Keratinocyte (primary cell): ENCODE measurements at regions not wholly inside any gene's neighbourhood (a gene's known extent, or its start where the extent isn't known, plus 50 kb on each side); places are given as distances from the start of the nearest gene placed in this dataset.
A peak's percentile ranks its signal among the peaks of the same experiment; 100 is the strongest.
"Not testable (repeated sequence)": the region's sequence is repeated elsewhere in the genome, so short reads cannot be mapped to it uniquely, and the experiment has no call there.

Experiments used
- DNase-seq: peaks from one replicate; pipeline ENCODE4 v3.0.0-alpha.2; 2011; ENCODE audit warnings: low read depth, missing footprints, low spot score
- FAIRE-seq: peaks from 2 replicates; lab custom pipeline; 2011; peaks lifted over from hg19 to GRCh38; lab: Jason Lieb, UNC
- H2AFZ ChIP-seq: 2 replicates; pipeline ENCODE4 v1.6.0; 2012; ENCODE audit warnings: low read length, control low read depth, inconsistent platforms; ENCODE audit not compliant: control insufficient read depth
- H3K27ac ChIP-seq: 2 replicates; pipeline ENCODE4 v1.5.1; 2011; ENCODE audit warnings: low read length; ENCODE audit not compliant: control insufficient read depth, insufficient read depth
- H3K27me3 ChIP-seq: 3 replicates; pipeline ENCODE4 v1.6.0; 2011; ENCODE audit warnings: low read length; ENCODE audit not compliant: control insufficient read depth, insufficient read depth; ENCODE audit errors: extremely low read depth
- H3K36me3 ChIP-seq, 2 experiments: 2 replicates in 1 of 2; 3 replicates in 1 of 2; pipeline ENCODE4 v1.5.1; 2011; ENCODE audit warnings: low read length in 2 of 2, mild to moderate bottlenecking in 1 of 2; ENCODE audit not compliant: control insufficient read depth in 2 of 2, insufficient read depth in 2 of 2; ENCODE audit errors: extremely low read depth in 1 of 2
- H3K4me1 ChIP-seq: 3 replicates; pipeline ENCODE4 v1.5.1; 2011; ENCODE audit warnings: low read length; ENCODE audit not compliant: control insufficient read depth, insufficient read depth; ENCODE audit errors: extremely low read depth
- H3K4me2 ChIP-seq: 3 replicates; pipeline ENCODE4 v1.6.0; 2011; ENCODE audit warnings: low read depth, low read length; ENCODE audit not compliant: control insufficient read depth, insufficient read depth; ENCODE audit errors: extremely low read depth
- H3K4me3 ChIP-seq, 3 experiments: fragments of 200-600 bp in 1 of 3; sonication (generic) in 1 of 3; 2 replicates in 2 of 3; 3 replicates in 1 of 3; pipeline ENCODE4 v1.5.1; 2011 to 2016; ENCODE audit warnings: low read length in 3 of 3, mild to moderate bottlenecking in 3 of 3, control low read depth in 2 of 3, inconsistent platforms in 1 of 3, low read depth in 1 of 3, mixed read lengths in 1 of 3, mixed run types in 1 of 3, moderate library complexity in 1 of 3; ENCODE audit not compliant: control insufficient read depth in 2 of 3, insufficient read depth in 2 of 3; ENCODE audit errors: extremely low read depth in 1 of 3
- H3K79me2 ChIP-seq: 2 replicates; pipeline ENCODE4 v1.6.0; 2012; ENCODE audit warnings: low read length; ENCODE audit not compliant: control insufficient read depth, insufficient read depth
- H3K9ac ChIP-seq: 3 replicates; pipeline ENCODE4 v1.6.0; 2011; ENCODE audit warnings: low read length; ENCODE audit not compliant: control insufficient read depth, insufficient read depth; ENCODE audit errors: extremely low read depth
- H3K9me1 ChIP-seq: 3 replicates; pipeline ENCODE4 v1.6.0; 2011; ENCODE audit warnings: low read length; ENCODE audit not compliant: control insufficient read depth, insufficient read depth; ENCODE audit errors: extremely low read depth
- H3K9me3 ChIP-seq: 2 replicates; pipeline ENCODE4 v1.5.1; 2012; ENCODE audit warnings: low read depth, low read length; ENCODE audit not compliant: control insufficient read depth
- H4K20me1 ChIP-seq: 3 replicates; pipeline ENCODE4 v1.6.0; 2011; ENCODE audit warnings: low read length; ENCODE audit not compliant: control insufficient read depth, insufficient read depth; ENCODE audit errors: extremely low read depth
- EZH2 ChIP-seq: IDR thresholded peaks from one replicate; pipeline ENCODE4 v1.6.1; 2012; ENCODE audit warnings: inconsistent platforms, mild to moderate bottlenecking, low read length, moderate library complexity
- dilution Hi-C: fragments of 300-500 bp; cut with MboI; formaldehyde crosslinking; loops from one replicate; pipeline ENCODE4 v1.7.0; 2020; ENCODE audit warnings: low sequenced_read_pairs; ENCODE audit not compliant: extremely low pct_ligation_motif_present
- TF ChIP-seq, protein P1 (sequence below), 3 experiments: IDR thresholded peaks in 1 of 3; conservative IDR thresholded peaks in 1 of 3; optimal IDR thresholded peaks in 1 of 3; 2 replicates in 2 of 3; 3 replicates in 1 of 3; pipeline versions ENCODE3 to v1.5.1; 2011; ENCODE audit warnings: low read length in 3 of 3, mild to moderate bottlenecking in 3 of 3, moderate library complexity in 2 of 3, control low read depth in 1 of 3, inconsistent platforms in 1 of 3; ENCODE audit not compliant: insufficient read depth in 2 of 3; ENCODE audit errors: extremely low read depth in 1 of 3

DNA sequence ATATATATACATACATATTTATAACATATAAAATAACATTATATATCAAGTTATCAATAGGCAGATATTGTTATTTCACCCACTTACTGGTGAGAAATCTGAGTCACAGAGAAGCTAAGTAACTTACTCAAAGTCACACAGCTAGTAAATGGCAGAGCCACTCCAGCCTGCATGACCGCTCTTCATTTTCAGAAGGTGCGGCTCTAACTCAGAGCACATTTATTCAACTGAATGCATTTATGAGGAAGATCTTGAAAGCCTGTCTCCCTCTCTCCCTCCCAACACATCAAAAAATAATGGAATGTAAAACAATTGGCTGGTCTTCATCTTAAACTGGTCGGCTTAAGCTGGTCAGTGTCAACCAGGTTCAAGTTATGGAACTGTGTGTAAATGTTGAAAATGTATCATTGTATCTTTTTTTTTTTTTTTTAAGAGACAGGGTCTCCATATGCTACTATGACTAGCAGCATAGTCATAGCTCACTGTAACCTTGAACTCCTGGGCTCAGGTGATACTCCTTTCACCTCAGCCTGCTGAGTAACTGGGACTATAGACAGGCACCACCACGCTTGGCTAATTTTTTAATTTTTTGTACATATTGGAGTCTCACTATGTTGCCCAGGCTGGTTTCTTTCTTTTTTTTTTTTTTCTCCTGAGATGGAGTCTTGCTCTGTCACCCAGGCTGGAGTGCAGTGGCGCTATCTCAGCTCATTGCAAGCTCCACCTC is 70.7 kb upstream of the NCOA3 start:
- FAIRE-seq (no peak), DNase-seq (no peak)
- dilution Hi-C loops = no loop called here
- Histone ChIP-seq H4K20me1 (no peaks in the 10 kb centered on the region), H3K79me2 (no peaks in the 10 kb centered on the region), H3K9me1 (no peaks in the 10 kb centered on the region), H3K4me1 (peaks cover 18% of the 10 kb centered on the region), H3K4me3 (no peak overlapping the region), H3K9ac (no peak overlapping the region), H3K36me3 (no peaks in the 10 kb centered on the region), H3K9me3 (no peaks in the 10 kb centered on the region), H3K27me3 (no peaks in the 10 kb centered on the region), H3K4me2 (no peak overlapping the region), H2AFZ (no peak overlapping the region), H3K27ac (no peak overlapping the region)
- TF ChIP-seq, protein P1, sequence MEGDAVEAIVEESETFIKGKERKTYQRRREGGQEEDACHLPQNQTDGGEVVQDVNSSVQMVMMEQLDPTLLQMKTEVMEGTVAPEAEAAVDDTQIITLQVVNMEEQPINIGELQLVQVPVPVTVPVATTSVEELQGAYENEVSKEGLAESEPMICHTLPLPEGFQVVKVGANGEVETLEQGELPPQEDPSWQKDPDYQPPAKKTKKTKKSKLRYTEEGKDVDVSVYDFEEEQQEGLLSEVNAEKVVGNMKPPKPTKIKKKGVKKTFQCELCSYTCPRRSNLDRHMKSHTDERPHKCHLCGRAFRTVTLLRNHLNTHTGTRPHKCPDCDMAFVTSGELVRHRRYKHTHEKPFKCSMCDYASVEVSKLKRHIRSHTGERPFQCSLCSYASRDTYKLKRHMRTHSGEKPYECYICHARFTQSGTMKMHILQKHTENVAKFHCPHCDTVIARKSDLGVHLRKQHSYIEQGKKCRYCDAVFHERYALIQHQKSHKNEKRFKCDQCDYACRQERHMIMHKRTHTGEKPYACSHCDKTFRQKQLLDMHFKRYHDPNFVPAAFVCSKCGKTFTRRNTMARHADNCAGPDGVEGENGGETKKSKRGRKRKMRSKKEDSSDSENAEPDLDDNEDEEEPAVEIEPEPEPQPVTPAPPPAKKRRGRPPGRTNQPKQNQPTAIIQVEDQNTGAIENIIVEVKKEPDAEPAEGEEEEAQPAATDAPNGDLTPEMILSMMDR (optimal IDR thresholded peaks at IDR 0.05 in 1 of 3, IDR thresholded peaks at IDR 0.05 in 1 of 3, conservative IDR thresholded peaks at IDR 0.05 in 1 of 3; ENCODE audit: extremely low read depth in 1 of 3, insufficient read depth in 2 of 3, low read length in 3 of 3) = no peak
- no peak for TF ChIP-seq EZH2

DNA sequence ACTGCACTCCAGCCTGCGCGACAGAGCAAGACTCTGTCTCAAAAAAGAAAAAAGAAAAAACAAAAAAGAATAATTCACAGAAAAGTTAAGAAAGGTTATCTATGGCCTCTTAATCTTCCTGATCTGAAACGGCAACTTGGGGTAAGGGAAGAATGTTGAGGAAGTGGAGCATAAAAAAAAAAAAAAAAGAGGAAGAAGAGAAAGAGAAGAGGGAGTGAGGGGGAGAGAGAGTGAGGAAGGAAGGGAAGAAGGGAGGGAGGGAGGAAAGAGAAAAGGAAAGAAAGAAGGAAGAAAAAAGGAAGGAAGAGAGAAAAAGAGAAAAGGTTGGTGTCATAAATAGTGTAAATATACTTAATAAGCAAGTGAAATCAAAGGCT is 68.9 kb upstream of the NCOA3 start:
- Histone ChIP-seq H3K9me1 (no peaks in the 10 kb centered on the region), H3K9me3 (no peaks in the 10 kb centered on the region), H3K9ac (no peak overlapping the region), H3K27ac (no peak overlapping the region), H3K4me1 (peaks cover 18% of the 10 kb centered on the region), H3K79me2 (no peaks in the 10 kb centered on the region), H3K27me3 (no peaks in the 10 kb centered on the region), H3K4me2 (no peak overlapping the region), H4K20me1 (no peaks in the 10 kb centered on the region), H3K36me3 (no peaks in the 10 kb centered on the region), H2AFZ (no peak overlapping the region), H3K4me3 (no peak overlapping the region)
- TF ChIP-seq, protein P1 (optimal IDR thresholded peaks at IDR 0.05 in 1 of 3, IDR thresholded peaks at IDR 0.05 in 1 of 3, conservative IDR thresholded peaks at IDR 0.05 in 1 of 3; ENCODE audit: extremely low read depth in 1 of 3, insufficient read depth in 2 of 3, low read length in 3 of 3) = no peak
- TF ChIP-seq EZH2 = no peak
- DNase-seq = no peak
- dilution Hi-C loops = no loop called here
- FAIRE-seq = no peak

DNA sequence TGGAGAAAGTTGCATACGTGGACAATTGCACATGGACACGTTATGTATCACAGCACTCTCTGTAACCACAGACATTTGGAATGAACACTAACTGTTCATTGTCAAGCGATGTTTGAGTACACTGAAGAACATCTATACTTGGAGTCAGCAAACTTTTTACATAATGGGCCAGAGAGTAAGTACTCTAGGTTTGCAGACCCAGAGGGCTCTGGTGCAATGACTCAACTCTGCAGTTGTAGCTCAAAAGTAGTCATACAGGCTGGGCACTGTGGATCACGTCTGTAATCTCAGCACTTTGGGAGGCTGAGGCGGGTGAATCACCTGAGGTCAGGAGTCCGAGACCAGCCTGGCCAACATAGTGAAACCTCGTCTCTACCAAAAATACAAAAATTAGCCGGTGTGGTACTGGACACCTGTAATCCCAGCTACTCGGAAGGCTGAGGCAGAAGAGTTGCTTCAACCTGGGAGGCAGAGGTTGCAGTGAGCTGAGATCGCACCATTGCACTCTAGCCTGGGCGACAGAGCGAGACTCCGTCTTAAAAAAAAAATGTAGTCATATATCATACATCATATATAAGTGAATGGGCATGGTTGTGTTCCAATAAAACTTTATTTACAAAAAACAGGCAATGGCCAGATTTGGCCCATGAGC is 67.4 kb upstream of the NCOA3 start:
- H3K27me3 ChIP-seq, H3K79me2 ChIP-seq, H3K4me3 ChIP-seq, H3K36me3 ChIP-seq, H2AFZ ChIP-seq, H3K9ac ChIP-seq, H3K9me1 ChIP-seq, H3K9me3 ChIP-seq, H4K20me1 ChIP-seq, dilution Hi-C loops: not testable (repeated sequence)
- peak; percentile 36 for DNase-seq
- peak overlapping the region; percentile 40 for H3K27ac ChIP-seq
- H3K4me2 ChIP-seq = peak overlapping the region; percentile 41
- FAIRE-seq = peak; percentile 13
- H3K4me1 ChIP-seq = peaks cover 28% of the 10 kb centered on the region
